Endothelial cell of hepatic sinusoid (primary cell): ENCODE measurements at regions not wholly inside any gene's neighbourhood (a gene's known extent, or its start where the extent isn't known, plus 50 kb on each side); places are given as distances from the start of the nearest gene placed in this dataset.

Experiments
- in situ Hi-C: cut with HindIII; loops from 2 replicates; pipeline ENCODE4 v1.10.0; 2017; ENCODE audit warnings: low sequenced_read_pairs

DNA sequence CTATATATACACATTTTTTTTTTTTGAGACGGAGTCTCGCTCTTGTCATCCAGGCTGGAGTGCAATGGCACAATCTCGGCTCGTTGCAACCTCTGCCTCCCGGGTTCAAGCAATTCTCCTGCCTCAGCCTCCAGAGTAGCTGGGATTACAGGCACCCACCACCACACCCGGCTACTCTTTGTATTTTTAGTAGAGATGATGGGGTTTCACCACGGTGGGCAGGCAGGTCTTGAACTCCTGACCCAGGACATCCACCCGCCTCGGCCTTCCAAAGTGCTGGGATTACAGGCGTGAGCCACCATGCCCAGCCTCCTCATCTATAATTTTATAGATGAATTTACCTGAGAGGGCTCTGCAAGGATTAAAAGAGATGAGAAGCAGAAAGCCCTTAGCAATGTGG lies 274.0 kb downstream of the FAM43A start:
- in situ Hi-C loops: loop anchor here (10.0 kb wide), 1 partner anchor 285 kb away; no protein-coding TSS in a partner anchor

GRCh38 chr3:194960446-194961032 lies 274.9 kb downstream of the FAM43A start:
- in situ Hi-C loops: loop anchor here (10.0 kb wide), 1 partner anchor 284 kb away; no protein-coding TSS in a partner anchor

- in situ Hi-C loops: loop anchor here (10.0 kb wide), 1 partner anchor 284 kb away; no protein-coding TSS in a partner anchor
Measured at GRCh38 chr3:194961149-194961548, 275.5 kb downstream of the FAM43A start.

GRCh38 chr3:194961571-194961970 lies 275.9 kb downstream of the FAM43A start:
- in situ Hi-C loops: loop anchor here (10.0 kb wide), 1 partner anchor 283 kb away; no protein-coding TSS in a partner anchor

DNA sequence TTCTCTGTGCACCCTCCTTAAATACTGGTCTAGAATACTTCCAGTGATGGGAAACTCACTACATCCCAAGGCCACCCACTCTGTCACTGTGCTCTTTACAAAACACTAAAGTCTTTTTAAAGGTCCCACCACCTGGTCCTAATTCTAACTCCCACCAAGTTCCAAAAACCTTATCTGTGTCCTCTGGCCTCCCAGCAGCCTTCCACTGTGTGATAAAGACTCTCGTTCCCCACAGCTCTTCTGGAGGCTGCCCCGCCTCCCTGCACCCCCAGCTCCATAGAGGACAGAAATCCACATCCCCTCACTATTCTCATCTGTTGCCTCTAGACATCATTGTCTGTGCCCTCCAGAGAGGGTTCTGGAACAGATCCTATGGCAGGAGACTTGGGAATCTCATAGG lies 276.4 kb downstream of the FAM43A start:
- in situ Hi-C loops: loop anchor here (10.0 kb wide), 1 partner anchor 283 kb away; no protein-coding TSS in a partner anchor

GRCh38 chr3:194964809-194965208 lies 279.1 kb downstream of the FAM43A start:
- in situ Hi-C loops: loop anchor here (5.0 to 10.0 kb wide), 3 partner anchors 37 to 280 kb away; no protein-coding TSS in a partner anchor

GRCh38 chr3:194967151-194968117 lies 281.8 kb downstream of the FAM43A start:
- in situ Hi-C loops: loop anchor here (5.0 to 10.0 kb wide), 3 partner anchors 35 to 277 kb away; no protein-coding TSS in a partner anchor

DNA sequence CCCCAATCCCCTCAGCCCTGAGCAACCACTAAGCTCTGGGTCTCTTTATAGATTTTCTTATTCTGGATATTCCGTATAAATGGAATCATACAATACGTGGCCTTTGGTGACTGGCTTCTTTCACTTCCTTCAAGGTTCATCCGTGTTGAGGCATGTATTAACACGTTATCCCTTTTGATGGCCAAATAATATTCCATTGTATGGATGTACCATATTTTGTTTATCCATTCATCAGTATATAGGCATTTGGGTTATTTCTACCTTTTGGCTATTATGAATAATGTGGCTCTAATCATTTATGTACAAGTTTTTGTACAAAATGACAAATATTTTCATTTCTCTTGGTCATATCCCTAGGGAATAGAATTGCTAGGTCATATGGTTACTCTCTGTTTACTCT lies 284.4 kb downstream of the FAM43A start:
- in situ Hi-C loops: no loop called here

- in situ Hi-C loops: no loop called here
Measured at GRCh38 chr3:194971009-194971408, 285.3 kb downstream of the FAM43A start.

DNA sequence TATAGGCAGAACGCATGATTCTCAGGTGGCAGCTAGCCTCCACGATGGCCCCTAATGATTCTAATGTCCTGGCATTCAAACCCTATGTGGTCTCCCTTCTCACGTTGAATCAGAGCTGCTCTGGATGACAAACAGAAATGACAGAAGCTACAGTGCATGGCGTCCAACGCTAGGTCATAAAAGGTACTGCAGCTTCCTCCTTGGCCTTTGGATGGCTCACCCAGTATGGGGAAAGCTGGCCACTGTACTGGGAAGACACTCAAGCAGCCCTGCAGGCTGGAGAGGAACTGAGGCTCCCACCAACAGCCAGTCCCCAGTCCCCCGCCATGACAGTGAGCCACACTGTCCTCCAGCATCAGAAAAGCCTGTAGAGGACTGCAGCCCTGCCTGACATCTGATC lies 286.3 kb downstream of the FAM43A start:
- in situ Hi-C loops: no loop called here

GRCh38 chr3:194972641-194973040 lies 287.0 kb downstream of the FAM43A start:
- in situ Hi-C loops: no loop called here

DNA sequence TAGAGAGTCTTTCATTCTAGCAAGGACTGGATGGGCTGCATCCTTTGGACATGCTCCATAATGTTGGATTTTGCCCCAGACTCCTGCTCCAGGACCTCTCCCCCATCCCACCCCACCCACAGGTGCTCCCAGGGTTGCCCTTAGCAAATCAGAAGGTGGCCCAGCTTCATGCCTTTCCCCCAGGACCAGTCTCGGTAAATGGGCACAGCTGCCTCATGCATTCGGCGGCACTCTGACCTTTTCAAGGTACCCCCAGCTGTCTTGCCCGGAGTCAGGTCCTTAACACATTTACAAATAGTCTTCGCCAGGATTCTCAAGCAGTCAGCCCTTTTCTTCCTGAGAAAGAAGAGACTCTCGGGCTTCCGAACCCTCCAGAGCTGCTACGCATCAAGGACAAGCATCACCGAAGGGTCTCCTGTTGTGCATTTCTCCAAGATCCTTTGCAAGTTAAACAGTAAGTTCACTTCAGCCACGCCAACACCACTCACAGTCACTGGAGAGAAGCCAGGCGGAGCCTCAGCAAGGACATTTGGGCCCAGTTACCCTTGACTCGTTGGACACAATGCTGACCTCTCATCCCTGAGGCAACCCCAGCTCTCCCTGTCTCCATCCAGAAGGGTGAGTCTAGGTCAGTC lies 287.8 kb downstream of the FAM43A start:
- in situ Hi-C loops: no loop called here

- in situ Hi-C loops: no loop called here
Measured at GRCh38 chr3:194974468-194975135, 288.9 kb downstream of the FAM43A start.

DNA sequence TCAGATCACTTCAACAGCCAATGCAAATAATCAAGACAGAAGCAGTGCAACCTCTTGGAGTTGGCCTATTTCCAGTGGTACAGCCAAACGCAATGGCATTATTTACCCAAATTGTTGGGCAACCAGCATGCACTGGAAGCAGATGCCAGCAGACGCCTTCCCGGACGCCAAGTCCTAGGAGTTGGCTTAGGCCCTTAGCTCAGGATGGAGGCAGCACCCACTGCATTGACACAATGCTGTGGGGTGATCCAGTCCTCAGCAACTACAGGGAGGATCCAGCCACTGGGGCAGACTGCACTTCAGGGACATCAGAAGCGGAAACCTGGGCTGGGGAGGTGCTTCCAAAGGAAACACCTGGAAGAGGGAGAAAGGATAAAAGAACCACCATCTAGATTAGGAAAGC lies 290.4 kb downstream of the FAM43A start:
- in situ Hi-C loops: no loop called here

GRCh38 chr3:194976874-194977273 lies 291.2 kb downstream of the FAM43A start:
- in situ Hi-C loops: no loop called here

- in situ Hi-C loops: no loop called here
Measured at GRCh38 chr3:194977356-194977755, 291.7 kb downstream of the FAM43A start.

- in situ Hi-C loops: no loop called here
Measured at GRCh38 chr3:194979173-194979572, 291.8 kb downstream of the XXYLT1 start.

- in situ Hi-C loops: loop anchor here (5.0 kb wide), 1 partner anchor 265 kb away; no protein-coding TSS in a partner anchor
Measured at GRCh38 chr3:194982472-194982871, 288.5 kb downstream of the XXYLT1 start.

DNA sequence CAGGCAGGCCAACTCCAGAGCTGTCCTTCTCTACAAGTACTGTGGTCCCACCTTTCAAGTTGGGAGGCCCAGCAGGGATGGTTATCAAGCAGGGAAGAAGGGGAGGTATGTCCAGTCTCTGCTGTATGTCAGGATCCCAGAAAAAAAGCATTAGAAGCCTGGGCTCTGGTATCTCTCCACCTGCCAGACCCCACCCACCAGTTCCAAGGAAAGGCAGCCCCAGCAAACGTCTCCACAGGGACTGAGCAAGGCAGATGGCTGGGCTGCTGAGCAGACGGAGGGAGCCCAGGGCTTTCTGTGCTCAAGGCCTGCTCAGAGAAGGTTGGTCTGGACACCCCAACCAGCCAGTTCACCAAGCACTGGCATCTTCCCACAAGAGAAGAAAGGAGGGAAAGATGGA lies 287.8 kb downstream of the XXYLT1 start:
- in situ Hi-C loops: loop anchor here (5.0 kb wide), 1 partner anchor 264 kb away; no protein-coding TSS in a partner anchor

GRCh38 chr3:194983620-194984019 lies 287.3 kb downstream of the XXYLT1 start:
- in situ Hi-C loops: loop anchor here (5.0 kb wide), 1 partner anchor 264 kb away; no protein-coding TSS in a partner anchor
